ENCODE measurements at regions not wholly inside any gene's neighbourhood (a gene's known extent, or its start where the extent isn't known, plus 50 kb on each side); places are given as distances from the start of the nearest gene placed in this dataset.

GRCh38 chr3:28664123-28664522 is 315.5 kb upstream of the AZI2 start:
- no peak for TF ChIP-seq CTCF (IDR thresholded peaks at IDR 0.05)
- TF ChIP-seq POLR2A (IDR thresholded peaks at IDR 0.05), result no peak
- TF ChIP-seq EP300 (IDR thresholded peaks at IDR 0.05; ENCODE audit: low read depth), result no peak
- TF ChIP-seq POLR2AphosphoS5 (IDR thresholded peaks at IDR 0.05), result no peak

Data from transverse colon (tissue), 4 donors.